GM21526 (cell line): ENCODE measurements at regions not wholly inside any gene's neighbourhood (a gene's known extent, or its start where the extent isn't known, plus 50 kb on each side); places are given as distances from the start of the nearest gene placed in this dataset.
"Not testable (repeated sequence)": the region's sequence is repeated elsewhere in the genome, so short reads cannot be mapped to it uniquely, and the experiment has no call there.

Experiments used
- ATAC-seq: cut with Tn5 transposase; IDR thresholded peaks from one replicate; pipeline ENCODE4 v1.9.1; 2021; ENCODE audit warnings: moderate library complexity; ENCODE audit not compliant: unreplicated experiment, low FRiP score

DNA sequence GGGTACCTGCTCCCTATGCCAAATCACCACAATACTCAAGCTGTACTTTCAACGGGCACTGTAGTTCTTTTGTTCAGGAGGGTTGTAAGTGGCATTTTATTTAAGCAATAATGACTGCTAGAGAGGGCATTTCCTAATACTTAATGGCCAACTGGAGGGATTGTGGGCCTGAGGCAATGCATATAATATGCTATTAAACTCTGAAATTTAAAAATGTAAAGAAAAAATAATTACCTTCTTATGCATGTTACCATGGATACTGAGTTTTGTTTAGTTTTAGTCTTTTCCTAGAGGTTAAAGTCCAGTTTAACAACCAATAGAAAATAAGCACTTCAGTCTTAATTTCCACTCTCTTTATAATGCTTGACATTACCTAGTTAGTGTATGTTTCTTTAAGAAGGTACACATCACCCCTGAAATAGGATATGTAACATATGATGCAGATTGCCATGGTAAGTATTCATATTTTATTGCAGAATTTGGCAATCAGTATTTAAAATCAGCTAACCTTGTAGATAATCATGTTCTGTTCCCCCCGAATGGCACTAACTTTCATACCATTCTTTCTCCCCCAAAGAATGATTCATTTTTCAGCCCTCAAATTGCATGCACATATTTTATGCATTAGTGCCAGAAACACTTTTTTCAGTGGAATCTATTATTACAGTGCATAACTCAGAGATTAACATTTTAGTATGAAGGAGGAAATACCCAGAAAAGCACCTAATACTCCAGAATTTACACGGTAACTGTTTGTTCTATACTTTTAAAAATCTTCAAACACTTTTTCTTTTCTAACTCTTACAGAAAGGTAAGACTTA is 90.3 kb upstream of the ZNF438 start:
- ATAC-seq, result no peak

DNA sequence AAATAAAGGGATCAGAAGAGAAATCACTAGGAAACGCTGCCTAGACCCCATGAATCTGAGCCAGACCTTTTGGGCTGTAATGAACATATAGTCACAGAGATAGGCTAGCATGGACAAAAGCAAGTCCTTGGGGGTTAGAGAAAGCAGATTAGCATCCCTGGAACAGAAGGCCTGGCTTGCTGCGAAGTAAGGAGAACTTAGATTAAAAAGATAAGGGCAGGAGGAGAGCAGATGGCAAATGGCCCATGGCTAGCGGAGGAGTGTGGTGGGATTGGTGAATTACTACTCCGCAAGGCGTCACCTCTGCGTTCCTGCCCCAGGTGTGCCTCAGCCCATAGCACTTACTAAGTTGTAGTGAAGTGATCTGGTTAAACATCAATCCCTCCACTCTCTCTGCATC is 92.3 kb upstream of the ZNF438 start:
- no peak for ATAC-seq

DNA sequence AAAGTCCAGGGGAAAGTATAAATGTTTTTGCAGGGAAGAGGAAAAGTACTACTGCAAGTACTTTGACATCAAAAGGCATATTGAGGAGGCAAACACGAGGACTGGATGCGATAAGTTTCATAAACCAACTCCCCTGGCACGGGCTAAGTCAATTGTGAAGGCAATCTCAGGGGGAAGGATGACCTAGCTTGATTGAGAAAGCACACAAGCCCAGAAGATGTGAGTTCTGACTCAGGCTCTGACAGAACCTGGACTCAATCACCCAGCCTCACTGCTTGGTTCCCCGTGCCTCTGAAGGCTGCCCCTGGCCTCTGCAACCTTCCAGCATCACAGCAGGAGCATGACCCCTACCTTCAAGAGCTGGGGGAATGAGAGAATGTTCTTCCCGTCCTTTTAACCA is 93.2 kb upstream of the ZNF438 start:
- ATAC-seq, result no peak

DNA sequence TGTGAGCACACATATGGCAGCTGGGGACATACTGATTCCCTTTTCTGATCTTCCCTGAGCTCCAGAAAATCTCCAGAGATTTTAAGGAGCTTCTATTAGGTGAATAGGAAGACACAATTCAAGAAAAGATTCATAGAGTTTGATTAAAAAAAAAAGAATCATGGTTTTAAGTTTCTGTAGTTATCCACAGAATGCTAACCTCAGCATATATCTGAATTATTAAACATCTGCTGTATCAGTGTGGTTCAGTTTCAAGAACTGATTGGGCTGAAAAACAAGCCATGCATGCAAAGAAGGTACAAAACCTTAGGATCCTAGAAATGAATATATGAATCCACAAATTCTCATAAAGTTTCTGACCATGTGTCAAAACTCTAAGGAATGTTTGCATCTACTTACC is 94.1 kb upstream of the ZNF438 start:
- ATAC-seq, result no peak

DNA sequence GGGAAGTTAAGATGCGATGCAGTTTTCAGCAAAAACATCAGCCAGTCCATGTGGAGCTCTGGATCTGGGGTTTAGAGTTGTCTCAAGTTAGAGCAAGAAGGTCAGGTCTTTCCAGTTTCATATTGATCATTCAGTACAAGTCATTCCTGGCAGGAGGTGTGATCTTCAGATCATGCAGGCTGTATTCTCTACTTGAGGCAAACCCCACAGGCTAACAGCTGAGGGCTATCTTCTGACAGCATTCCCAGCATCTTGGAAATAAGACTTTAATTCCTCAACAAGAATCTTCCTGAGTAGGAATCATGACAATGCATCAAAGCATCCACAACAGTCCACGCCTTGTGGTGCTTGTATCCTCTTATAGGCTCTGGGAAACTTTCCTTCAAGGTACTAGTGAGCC is 94.9 kb upstream of the ZNF438 start:
- no peak for ATAC-seq

DNA sequence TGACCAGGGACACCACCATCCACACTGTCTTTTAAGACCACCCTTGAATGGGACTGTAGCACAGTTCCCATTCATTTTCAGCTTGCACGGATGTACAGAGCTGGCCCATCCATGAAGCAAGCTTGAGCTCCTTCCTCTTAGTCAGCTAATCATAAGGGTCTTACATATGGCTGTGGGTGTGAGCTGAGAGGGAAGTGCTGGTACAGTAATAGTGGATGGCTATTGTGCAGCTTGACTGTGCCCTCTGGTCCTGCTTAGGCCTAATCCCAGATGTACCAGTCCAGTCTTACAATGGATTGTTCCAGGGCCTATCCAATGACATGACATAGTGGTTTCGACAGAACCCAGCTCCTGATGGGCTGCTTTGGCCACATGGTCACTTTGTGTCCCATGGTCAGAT is 96.9 kb upstream of the ZNF438 start:
- no peak for ATAC-seq

DNA sequence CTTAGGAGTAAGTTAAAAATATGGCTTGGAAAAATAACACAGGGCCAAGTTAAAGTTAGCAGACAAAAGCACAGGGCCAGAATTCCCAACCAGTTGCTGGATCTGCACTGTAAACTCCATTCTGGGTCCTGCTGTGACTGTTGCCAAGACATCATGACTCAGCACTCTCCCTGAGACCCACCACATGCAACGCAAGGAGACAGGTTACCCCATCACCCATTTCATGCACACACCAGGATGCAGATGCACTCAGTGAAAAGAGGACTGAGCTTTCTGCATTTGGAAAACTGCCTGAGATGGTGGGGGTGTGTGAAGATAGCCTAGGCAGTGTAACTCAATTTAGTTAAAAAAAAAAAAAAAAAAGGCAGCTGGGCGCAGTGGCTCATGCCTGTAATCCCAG is 97.6 kb upstream of the ZNF438 start:
- no peak for ATAC-seq

DNA sequence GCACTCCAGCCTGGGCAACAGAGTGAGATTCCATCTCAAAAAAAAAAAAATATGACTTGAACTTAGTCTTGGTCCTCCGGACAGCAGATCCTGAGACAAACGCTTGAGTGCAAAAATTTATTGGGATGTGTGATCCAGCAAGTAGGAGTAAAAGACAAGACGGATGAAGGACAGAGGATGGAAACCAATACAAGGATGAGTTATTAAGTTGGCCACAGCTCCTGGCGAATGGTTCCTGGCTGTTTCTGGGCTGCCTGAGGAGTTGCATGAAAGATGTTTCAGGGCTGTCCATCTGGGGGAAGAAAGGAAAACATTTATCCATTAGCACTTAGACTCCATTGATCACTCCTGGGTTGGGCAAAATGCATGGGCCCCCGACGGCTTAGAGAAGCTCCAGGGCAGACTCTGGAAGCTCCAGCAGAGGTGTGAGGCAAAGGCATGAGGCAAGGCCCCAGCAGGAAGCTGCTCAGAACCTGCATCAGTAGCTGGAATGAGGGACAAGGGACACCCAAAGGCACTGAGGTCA is 98.3 kb upstream of the ZNF438 start:
- no peak for ATAC-seq

DNA sequence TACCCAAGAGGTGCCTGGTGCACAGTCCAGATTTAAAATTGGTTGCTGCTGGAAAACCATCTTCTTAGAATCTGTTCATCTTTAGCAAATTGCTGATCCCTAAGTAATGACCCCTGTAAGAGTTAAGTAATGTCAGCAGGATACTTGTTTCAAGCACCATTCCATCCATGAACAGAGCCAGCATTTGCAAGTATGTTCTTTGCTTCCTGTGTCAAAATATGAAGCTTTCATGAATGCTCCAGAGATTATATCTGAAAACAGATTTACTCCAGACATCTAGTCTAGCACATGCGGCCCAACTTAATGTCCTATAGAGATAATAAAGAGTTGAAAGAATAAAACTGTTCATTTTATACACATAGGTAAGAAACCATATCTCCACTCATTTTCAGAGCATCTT is 98.7 kb upstream of the ZNF438 start:
- no peak for ATAC-seq

DNA sequence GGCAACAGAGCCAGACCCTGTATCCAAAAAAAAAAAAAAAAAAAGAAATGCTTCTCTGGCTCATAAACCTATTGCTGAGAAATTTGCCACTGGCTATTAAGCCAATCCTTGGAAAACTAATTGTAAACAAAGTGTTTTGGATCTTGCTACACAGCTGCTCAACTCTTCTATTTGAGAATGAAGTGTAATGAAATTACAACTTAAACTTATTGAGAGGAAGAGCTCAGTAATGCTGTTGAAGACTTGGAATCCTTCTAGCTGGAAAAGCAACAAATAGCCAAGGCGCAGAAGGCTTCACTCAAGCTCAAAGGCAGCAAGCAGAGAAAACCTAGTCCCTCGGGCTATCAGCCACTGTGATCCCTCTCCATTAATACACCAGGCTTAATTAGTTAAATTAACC is 99.6 kb upstream of the ZNF438 start:
- ATAC-seq, result no peak

DNA sequence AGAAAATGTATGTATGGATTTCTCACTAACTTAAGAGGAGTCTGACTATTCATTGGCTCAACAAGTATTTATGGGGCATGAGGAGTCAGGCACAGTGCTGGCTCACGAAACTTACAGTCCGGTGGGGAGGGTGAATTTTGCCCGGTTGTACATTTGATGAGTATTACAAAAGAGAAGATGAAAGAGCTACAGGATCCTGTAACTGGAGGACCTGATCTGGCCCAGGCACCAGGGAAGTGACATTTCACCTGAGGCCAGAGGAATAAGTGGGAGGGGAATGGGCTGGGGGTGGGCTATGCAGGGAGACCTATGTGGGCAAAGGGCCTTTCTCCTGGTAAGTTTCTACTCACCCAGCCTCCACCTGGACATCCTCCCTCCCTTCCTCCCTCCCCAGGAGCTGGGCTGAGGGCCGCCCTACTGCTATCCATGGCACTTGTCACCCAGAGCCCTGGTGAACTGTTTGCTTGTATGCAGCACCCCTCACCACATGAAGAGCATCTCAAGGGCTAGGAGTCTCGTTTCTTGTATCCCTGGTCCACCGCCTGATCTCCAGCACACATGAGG is 101.1 kb upstream of the ZNF438 start:
- ATAC-seq, result no peak

DNA sequence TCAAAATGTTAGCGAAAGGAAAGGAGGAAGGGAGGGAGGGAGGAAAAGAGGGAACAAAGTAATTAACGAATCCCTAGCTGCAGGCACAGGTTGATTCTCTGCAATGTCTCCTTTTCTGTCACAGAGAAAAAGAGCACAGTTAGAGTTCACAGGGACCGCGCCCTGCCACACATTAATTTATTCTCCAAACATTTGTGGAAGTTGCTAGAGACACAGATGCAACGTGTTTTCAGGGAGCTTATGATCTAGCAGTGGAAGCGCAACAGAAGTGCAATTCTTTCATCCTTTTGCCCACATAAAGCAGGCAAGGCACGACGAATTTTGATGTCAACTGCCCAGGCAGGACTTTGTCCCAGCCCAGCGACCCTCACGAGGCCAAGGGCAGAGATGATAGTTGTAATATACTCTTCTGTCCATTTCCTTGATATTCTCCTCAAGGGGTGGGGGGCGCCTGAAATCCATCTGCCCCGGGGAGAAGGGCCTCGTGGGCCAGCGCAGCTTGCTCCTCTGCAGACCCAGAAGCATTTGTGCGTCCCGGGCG is 101.7 kb upstream of the ZNF438 start:
- no peak for ATAC-seq

DNA sequence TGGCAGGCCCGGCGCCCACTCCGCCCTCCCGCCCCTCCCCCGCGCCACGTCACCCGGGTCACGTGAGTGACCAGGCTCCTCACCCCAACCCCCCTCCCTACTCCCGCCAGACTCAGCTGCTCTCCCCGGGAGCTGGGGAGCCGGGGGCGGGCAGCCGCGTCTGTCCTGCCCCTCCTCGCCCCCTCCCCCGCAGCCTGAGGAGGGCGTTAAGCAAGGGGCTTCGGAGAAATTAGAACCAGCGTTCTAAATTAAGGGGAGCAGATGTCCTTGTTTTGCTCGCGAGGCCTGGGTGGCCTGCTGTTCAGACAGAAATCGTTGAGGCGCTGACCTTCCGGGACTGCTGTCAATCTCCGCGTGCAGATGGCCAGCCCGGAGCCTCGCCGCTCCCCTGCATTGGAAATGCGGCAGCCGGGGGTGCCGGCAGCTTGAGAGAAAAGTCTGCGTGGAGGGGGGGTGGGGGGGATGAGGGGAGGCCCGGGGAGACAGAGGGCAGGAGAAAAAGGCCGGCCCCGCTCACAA is 102.2 kb upstream of the ZNF438 start:
- peak; percentile 55 for ATAC-seq

DNA sequence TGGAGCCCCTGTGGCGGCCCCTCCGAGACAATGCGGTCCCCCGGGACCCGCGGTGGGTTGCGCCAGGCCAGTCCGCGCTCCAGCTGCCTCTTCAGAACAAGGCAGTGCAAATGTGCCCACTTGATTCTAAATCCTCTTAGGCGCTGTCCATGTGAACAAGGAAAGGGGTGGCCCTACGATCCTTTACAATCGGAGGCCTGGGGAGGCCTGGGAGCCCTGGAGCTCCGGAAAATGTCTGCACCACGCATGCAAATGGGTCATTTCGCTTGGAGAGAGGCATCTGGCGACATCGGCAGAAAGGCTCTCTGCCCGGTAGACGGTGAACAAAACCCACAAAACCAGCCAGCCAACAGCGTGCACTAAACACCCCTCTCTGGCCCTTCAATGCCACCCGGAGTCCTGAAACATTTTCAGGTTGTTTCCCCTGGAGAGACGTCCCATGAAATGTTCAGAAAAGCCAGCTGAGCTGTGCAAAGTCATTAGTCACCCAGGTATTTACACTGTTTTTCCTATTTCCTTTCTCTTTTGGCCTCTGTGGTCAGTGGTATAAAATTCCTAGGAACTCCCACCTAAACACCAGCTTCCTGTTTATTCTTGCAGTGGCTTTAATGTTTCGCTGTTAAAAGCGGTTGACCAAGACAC is 102.8 kb upstream of the ZNF438 start:
- peak; percentile 37 for ATAC-seq

DNA sequence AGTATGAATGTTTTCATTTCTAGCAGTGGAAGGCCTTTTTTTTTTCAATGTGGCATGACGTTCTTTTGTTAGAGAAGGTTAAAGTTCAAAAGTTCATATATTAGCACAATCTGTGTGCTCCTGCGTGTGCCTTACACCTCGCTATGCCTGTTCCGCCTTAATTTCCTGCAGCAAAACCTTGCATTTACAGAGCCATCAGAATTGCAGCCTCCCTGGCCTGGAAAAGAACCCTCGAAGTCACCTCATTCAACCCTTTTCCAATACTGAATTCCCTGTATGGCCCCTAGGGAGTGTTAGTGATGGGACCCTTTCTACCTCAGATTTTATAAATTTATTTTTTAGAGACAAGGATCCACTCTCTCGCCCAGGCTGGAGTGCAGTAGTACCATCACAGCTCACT is 103.5 kb upstream of the ZNF438 start:
- no peak for ATAC-seq

DNA sequence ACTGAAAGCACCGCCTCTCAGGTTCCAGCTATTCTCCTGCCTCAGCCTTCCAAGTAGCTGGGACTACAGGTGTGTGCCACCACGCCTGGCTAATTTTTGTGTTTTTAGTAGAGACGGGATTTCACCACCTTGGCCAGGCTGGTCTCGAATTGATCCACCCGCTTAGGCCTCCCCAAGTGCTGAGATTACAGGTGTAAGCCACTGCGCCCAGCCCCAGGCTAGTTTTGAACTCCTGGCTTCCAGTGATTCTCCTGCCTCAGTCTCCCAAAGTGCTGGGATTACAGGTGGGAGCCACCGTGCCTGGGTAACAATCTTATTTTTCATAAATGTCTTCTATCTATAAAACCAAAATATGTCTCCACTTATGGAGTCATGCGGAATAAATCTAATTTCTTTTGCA is 104.1 kb upstream of the ZNF438 start:
- ATAC-seq, result not testable (repeated sequence)

DNA sequence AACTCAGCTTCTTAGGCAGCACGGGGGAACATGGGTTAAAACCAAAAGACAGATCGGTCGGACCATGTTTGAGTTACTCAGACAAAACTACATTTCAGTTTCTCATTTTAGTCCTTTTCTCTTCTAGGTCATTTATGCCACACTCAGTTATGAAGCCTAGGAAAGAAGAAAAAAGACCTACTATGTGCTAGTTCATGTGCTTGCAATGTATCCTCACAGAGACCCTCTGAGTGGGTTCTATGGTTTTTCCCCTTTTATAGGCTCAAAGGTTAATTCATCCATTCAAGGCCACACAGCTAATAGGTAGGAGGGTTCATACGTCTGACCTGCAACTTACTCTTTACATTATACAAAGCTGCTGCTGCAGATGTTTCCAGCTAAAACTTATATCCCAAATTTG is 104.7 kb upstream of the ZNF438 start:
- ATAC-seq, result no peak

DNA sequence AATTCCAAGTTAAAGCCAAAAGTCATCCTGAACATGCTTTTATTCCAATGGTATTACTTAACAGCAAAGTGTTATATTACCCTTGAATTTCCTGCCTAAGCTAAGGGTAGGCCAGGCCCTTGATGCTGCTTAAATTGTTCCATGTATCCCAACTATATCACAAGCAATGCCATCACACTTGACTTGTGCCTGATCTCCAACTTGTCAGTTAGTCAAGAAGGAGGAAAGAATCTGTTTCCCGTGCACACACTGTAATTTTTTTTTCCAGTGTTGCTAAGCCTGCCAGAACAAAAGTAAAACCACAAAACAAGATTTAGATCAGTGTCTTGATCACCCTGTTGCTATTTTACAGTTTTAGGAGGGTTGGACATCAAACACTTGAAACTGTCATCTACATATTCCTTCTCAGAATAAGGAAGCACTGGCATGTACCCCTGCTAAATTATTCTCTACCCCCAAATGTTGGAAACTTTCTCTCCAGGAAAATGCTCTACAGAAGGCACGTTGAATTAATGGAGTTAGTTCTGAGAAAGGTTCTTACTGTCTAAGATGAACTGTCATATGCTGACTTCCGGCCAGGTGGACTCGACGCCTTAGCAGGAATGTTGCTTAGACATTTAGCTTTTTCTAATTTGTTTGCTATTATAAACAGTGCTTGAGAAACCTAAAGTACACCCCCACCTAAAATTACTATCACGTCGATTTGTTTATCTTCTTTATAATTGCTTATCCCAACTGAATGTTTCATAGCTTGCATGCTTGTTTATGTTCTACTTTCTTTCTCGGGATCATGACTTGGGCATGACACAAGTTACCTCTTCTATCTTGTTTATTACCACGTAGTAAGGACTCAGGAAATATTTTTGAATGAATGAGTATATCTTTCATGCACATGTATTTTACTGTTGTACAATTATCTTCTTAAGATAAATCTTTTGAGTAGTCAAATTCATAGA is 105.5 kb upstream of the ZNF438 start:
- no peak for ATAC-seq

DNA sequence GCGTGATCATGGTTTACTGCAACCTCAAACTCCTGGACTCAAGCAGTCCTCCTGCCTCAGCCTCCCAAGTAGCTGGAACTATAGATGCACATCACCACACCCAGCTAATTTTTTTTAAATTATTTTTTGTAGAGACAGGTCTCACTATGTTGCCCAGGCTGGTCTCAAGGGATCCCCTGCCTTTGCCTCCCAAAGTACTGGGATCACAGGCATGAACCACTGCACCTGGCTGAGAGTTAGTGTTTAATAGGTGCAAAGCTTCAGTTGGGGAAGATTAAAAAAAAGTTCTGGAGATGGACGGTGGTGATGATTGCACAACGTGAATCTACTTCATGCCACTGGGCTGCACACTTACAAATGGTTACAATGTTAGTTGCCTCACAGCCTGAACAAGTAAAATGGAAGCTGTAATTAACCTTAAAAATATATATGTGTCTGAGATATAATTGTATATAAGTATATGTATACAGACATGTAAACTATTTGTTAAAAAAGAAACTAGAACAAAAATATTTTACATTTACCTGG is 106.4 kb upstream of the ZNF438 start:
- ATAC-seq, result no peak

DNA sequence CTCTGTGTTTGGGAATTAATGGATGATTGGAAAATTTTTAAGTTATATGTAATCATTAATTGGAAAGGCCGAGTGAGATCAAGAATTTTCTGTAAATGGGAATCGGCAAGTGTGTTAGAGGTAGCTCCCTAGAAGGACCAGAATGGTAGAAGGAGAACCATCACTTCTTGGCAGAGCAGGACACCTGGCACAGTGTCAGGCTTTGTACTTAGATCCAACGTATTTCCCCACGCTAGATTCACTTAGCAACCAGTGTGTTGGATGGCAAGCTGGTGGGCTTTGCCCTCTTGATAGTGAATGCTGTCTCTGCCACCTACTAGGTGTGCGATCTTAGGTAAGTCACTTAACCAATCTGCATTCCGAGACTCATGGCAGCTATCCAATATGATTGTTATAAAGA is 107.8 kb upstream of the ZNF438 start:
- no peak for ATAC-seq
